HG03571 (cell line): ENCODE measurements at regions not wholly inside any gene's neighbourhood (a gene's known extent, or its start where the extent isn't known, plus 50 kb on each side); places are given as distances from the start of the nearest gene placed in this dataset.
"Not testable (repeated sequence)": the region's sequence is repeated elsewhere in the genome, so short reads cannot be mapped to it uniquely, and the experiment has no call there.

Source experiments
- ATAC-seq: cut with Tn5 transposase; IDR thresholded peaks from one replicate; pipeline ENCODE4 v1.9.1; 2021; ENCODE audit not compliant: unreplicated experiment

- no peak for ATAC-seq
Observed at GRCh38 chr3:5585085-5585484, 397.6 kb downstream of the EDEM1 start.

- no peak for ATAC-seq
Observed at GRCh38 chr3:5606884-5607472, 419.5 kb downstream of the EDEM1 start.

GRCh38 chr3:5607581-5607980 lies 420.1 kb downstream of the EDEM1 start:
- no peak for ATAC-seq

GRCh38 chr3:5608971-5609370 lies 421.5 kb downstream of the EDEM1 start:
- ATAC-seq, result not testable (repeated sequence)

GRCh38 chr3:5613599-5613998 lies 426.1 kb downstream of the EDEM1 start:
- ATAC-seq, result no peak

- ATAC-seq, result no peak
Observed at GRCh38 chr3:5616873-5617272, 429.4 kb downstream of the EDEM1 start.

- ATAC-seq, result no peak
Observed at GRCh38 chr3:5618170-5618569, 430.7 kb downstream of the EDEM1 start.

GRCh38 chr3:5630406-5630805 lies 442.9 kb downstream of the EDEM1 start:
- no peak for ATAC-seq

- no peak for ATAC-seq
Observed at GRCh38 chr3:5633960-5634359, 446.5 kb downstream of the EDEM1 start.

GRCh38 chr3:5634411-5634810 lies 446.9 kb downstream of the EDEM1 start:
- no peak for ATAC-seq

- no peak for ATAC-seq
Observed at GRCh38 chr3:5635746-5636145, 448.2 kb downstream of the EDEM1 start.

GRCh38 chr3:5638550-5638949 lies 451.0 kb downstream of the EDEM1 start:
- ATAC-seq, result no peak

- ATAC-seq, result no peak
Observed at GRCh38 chr3:5644773-5645670, 457.5 kb downstream of the EDEM1 start.

- ATAC-seq, result no peak
Observed at GRCh38 chr3:5645692-5646410, 458.3 kb downstream of the EDEM1 start.

- no peak for ATAC-seq
Observed at GRCh38 chr3:5650303-5650702, 462.8 kb downstream of the EDEM1 start.

- no peak for ATAC-seq
Observed at GRCh38 chr3:5651351-5651750, 463.8 kb downstream of the EDEM1 start.

- ATAC-seq, result no peak
Observed at GRCh38 chr3:5653426-5654143, 466.1 kb downstream of the EDEM1 start.

GRCh38 chr3:5657106-5657505 lies 469.6 kb downstream of the EDEM1 start:
- ATAC-seq, result no peak

GRCh38 chr3:5663601-5664000 lies 476.1 kb downstream of the EDEM1 start:
- no peak for ATAC-seq

- no peak for ATAC-seq
Observed at GRCh38 chr3:5666455-5666854, 478.9 kb downstream of the EDEM1 start.

- ATAC-seq, result no peak
Observed at GRCh38 chr3:5673521-5673920, 486.0 kb downstream of the EDEM1 start.
